Endothelial cell (in vitro differentiated cells): ENCODE measurements at regions not wholly inside any gene's neighbourhood (a gene's known extent, or its start where the extent isn't known, plus 50 kb on each side); places are given as distances from the start of the nearest gene placed in this dataset.

Experiments
- DNase-seq: peaks from one replicate; pipeline ENCODE4 v3.0.0; 2021; ENCODE audit warnings: low spot score
- H3K27ac Mint-ChIP-seq: one replicate; pipeline ENCODE4 v1.8.0; 2021; ENCODE audit warnings: mixed read lengths, inconsistent platforms; ENCODE audit not compliant: unreplicated experiment
- H3K27me3 Mint-ChIP-seq: one replicate; pipeline ENCODE4 v1.8.0; 2021; ENCODE audit warnings: mild to moderate bottlenecking, moderate library complexity, mixed read lengths, inconsistent platforms; ENCODE audit not compliant: unreplicated experiment
- H3K36me3 Mint-ChIP-seq: one replicate; pipeline ENCODE4 v1.8.0; 2021; ENCODE audit warnings: mild to moderate bottlenecking, low read depth, mixed read lengths, inconsistent platforms; ENCODE audit not compliant: unreplicated experiment
- H3K4me1 Mint-ChIP-seq: one replicate; pipeline ENCODE4 v1.8.0; 2021; ENCODE audit warnings: mild to moderate bottlenecking, mixed read lengths, inconsistent platforms; ENCODE audit not compliant: unreplicated experiment
- H3K4me3 Mint-ChIP-seq: one replicate; pipeline ENCODE4 v1.8.0; 2021; ENCODE audit warnings: mild to moderate bottlenecking, mixed read lengths, inconsistent platforms; ENCODE audit not compliant: unreplicated experiment
- H3K9me3 Mint-ChIP-seq: one replicate; pipeline ENCODE4 v1.8.0; 2021; ENCODE audit warnings: mixed read lengths, inconsistent platforms; ENCODE audit not compliant: unreplicated experiment
- TF ChIP-seq, protein P1 (sequence below): fragments of 200-600 bp; sonication (generic); IDR thresholded peaks from one replicate; pipeline ENCODE4 v1.5.0; 2021; ENCODE audit warnings: antibody characterized with exemption; ENCODE audit not compliant: unreplicated experiment

DNA sequence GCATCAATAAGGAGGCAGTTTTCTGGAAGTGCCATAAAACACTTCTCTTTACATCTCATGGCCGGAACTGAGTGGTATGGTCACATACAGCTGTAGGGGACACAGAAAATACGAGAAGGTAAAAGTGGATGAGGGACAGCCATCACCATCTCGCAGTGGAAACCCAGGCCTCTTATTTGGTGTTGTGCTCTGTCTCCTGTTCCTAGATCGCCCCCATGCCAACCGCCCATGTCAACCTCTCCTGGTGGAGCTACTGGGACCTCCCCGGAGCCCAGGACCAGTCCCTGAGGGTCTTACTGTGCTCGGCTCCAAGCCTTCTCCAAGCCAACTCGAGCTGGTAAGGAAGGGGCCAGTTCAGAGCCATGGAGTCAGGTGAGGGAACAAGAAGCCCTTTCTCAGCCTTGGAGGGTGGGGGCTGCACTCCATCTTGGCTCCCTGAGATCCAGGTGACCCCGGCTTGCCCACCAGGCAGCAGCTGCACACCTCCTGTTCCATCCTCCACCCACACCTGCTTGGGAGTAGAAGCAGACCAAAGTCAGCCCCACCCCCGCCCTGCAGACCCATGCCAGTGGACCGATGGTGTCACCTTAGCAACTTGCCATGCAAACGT lies 149.0 kb upstream of the CST7 start:
- TF ChIP-seq, protein P1, sequence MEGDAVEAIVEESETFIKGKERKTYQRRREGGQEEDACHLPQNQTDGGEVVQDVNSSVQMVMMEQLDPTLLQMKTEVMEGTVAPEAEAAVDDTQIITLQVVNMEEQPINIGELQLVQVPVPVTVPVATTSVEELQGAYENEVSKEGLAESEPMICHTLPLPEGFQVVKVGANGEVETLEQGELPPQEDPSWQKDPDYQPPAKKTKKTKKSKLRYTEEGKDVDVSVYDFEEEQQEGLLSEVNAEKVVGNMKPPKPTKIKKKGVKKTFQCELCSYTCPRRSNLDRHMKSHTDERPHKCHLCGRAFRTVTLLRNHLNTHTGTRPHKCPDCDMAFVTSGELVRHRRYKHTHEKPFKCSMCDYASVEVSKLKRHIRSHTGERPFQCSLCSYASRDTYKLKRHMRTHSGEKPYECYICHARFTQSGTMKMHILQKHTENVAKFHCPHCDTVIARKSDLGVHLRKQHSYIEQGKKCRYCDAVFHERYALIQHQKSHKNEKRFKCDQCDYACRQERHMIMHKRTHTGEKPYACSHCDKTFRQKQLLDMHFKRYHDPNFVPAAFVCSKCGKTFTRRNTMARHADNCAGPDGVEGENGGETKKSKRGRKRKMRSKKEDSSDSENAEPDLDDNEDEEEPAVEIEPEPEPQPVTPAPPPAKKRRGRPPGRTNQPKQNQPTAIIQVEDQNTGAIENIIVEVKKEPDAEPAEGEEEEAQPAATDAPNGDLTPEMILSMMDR = no peak
- Mint-ChIP-seq H3K27me3 (peaks cover 2% of the 10 kb centered on the region), H3K4me1 (peaks cover 1% of the 10 kb centered on the region), H3K4me3 (no peak overlapping the region), H3K27ac (no peak overlapping the region), H3K9me3 (no peaks in the 10 kb centered on the region), H3K36me3 (no peaks in the 10 kb centered on the region)
- DNase-seq = no peak

DNA sequence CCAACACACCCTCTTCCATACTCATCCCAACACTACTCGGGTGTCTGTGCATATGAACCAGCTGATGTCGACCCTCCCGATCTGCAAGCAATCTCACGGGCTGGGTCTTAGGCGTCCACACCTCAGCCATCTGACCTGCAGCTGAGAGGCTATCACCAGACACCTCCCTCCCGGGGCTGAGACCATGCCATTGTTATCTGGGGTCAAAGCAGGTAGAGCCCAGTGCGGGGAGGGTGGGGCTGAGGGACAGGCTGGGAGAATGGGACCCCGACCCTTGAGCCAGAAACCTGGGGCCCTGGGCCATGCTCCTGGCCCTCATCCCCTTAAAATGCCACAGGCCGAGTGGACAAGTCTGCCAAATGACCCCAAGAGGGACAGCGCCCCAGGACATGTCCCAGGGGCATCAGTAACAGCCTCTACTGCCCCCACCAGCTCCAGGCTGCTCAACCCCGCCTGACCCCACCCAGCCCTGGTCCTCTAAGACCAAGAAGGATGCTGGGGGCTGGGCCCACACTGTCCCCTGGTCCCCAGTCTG lies 146.7 kb upstream of the CST7 start:
- Mint-ChIP-seq H3K27ac (no peak overlapping the region), H3K4me3 (no peak overlapping the region), H3K4me1 (no peaks in the 10 kb centered on the region), H3K9me3 (no peaks in the 10 kb centered on the region), H3K27me3 (peaks cover 1% of the 10 kb centered on the region), H3K36me3 (no peaks in the 10 kb centered on the region)
- TF ChIP-seq, protein P1 = no peak
- no peak for DNase-seq

DNA sequence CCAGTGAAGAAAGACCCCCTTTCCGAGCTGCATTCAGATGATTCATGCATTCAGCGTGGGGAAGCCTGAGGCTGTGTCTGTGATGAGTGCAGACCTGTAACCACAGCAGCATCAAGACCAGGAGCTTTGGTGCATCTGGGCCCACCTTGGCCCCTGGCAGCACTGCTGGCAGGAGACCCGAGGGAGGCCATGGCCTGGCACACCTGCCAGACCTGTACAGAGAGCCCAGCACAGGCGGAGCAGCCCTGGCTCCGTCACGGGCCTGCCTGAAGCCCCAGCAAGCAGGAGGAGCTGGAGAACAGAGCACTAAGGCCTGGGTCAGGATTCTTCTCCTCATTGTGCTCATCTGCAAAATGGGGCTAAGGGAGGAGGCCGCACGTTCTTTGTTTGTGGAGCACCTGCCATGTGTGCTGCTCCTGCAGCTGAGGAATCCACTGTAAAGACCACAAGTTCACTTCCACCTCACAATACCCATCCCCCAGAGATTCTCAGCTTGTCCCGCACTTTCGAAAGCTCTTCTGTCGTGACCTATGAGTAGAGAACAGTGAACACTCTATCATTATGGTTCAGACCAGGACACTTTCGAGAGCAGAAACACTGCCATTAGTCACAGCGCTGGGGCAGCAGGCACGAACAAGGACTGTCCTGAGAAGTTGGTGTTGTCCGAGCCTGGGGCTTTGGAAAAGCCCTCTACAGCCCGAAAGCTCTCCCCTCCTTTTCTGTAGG lies 144.4 kb upstream of the CST7 start:
- peaks cover 3% of the 10 kb centered on the region for H3K27me3 Mint-ChIP-seq
- no peak overlapping the region for H3K27ac Mint-ChIP-seq
- no peaks in the 10 kb centered on the region for H3K4me1 Mint-ChIP-seq
- H3K9me3 Mint-ChIP-seq = no peaks in the 10 kb centered on the region
- DNase-seq = no peak
- H3K4me3 Mint-ChIP-seq = no peak overlapping the region
- no peaks in the 10 kb centered on the region for H3K36me3 Mint-ChIP-seq
- TF ChIP-seq, protein P1 = no peak

DNA sequence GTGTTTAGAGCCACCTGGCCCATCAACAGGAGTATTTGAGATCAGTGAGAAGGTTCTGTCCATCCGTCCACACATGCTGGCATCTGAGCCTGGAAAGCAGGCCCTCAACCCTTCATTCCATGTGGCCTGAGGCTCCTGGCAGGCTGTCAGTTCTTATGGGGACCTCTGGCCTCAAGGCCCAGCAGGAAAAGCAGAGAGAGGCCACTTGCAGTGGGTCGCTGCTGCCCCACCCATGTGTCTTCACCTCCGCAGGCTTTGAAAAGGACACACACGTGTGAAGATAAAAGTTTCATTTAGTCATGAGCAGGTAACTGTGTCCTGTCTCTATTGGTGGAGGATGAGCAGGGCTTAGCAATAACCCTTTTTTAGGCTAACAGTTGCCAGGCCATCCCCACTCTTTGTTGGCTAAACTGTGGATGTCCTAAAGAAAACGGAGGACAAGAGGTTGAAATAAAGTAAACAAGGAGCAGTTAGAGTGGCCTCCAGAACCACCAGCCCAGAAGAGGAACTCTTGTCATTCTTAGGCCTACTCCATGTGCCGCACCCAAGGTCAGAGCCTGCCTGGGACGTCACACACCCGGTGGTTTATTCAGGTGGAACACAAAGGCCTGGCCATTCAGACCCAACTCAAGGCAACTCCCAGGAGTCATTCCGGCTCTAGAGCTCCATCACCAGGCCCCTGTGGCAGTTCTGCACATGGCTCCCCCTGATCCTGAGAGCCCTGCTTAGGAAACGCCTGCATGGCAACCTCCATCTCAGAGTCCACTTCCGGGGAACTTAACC lies 143.4 kb upstream of the CST7 start:
- Mint-ChIP-seq H3K4me1 (no peaks in the 10 kb centered on the region), H3K27ac (no peak overlapping the region), H3K36me3 (no peaks in the 10 kb centered on the region), H3K4me3 (no peak overlapping the region), H3K27me3 (peaks cover 1% of the 10 kb centered on the region), H3K9me3 (no peaks in the 10 kb centered on the region)
- DNase-seq = no peak
- TF ChIP-seq, protein P1 = no peak
